CD4-positive, CD25-positive, alpha-beta regulatory T cell (primary cell): ENCODE measurements at regions not wholly inside any gene's neighbourhood (a gene's known extent, or its start where the extent isn't known, plus 50 kb on each side); places are given as distances from the start of the nearest gene placed in this dataset.

Experiments used
- ATAC-seq, 2 donors: fragments of 150-1000 bp; cut with Tn5 transposase; one replicate each; pipeline ENCODE4 v1.10.0; 2021; ENCODE audit warnings: low read depth in 2 of 2, moderate number of reproducible peaks in 2 of 2, moderate library complexity in 1 of 2
- DNase-seq, 3 donors: peaks; one replicate each; pipeline versions ENCODE4 v3.0.0 to v3.0.0-alpha.2; 2012 to 2022; ENCODE audit warnings: mixed read lengths in 1 of 3
- H3K27ac ChIP-seq: one replicate; pipeline ENCODE4 v1.7.0; 2013; ENCODE audit warnings: mild to moderate bottlenecking, low read length; ENCODE audit not compliant: insufficient read depth, poor library complexity, severe bottlenecking
- H3K27me3 ChIP-seq: one replicate; pipeline ENCODE4 v1.7.0; 2013; ENCODE audit warnings: low read length; ENCODE audit not compliant: control insufficient read depth, insufficient read depth
- H3K36me3 ChIP-seq: one replicate; pipeline ENCODE4 v1.7.0; 2013; ENCODE audit warnings: mild to moderate bottlenecking, low read length, moderate library complexity; ENCODE audit not compliant: control insufficient read depth, insufficient read depth
- H3K4me1 ChIP-seq: 2 replicates; pipeline ENCODE4 v1.7.0; 2013; ENCODE audit warnings: mild to moderate bottlenecking, low read length; ENCODE audit not compliant: insufficient read depth, control insufficient read depth, poor library complexity, severe bottlenecking
- H3K4me3 ChIP-seq: one replicate; pipeline ENCODE4 v1.7.0; 2013; ENCODE audit warnings: low read depth, mild to moderate bottlenecking, low read length, moderate library complexity
- H3K9me3 ChIP-seq, 2 experiments: 1 replicate in 1 of 2; 2 replicates in 1 of 2; pipeline ENCODE4 v1.7.0; 2013; ENCODE audit warnings: low read length in 2 of 2, mild to moderate bottlenecking in 1 of 2, moderate library complexity in 1 of 2; ENCODE audit not compliant: control insufficient read depth in 2 of 2
- H3K27ac Mint-ChIP-seq, 3 donors: one replicate each; pipeline ENCODE4 v1.8.0; 2020 to 2022; ENCODE audit warnings: mild to moderate bottlenecking in 3 of 3, mixed read lengths in 3 of 3, moderate library complexity in 2 of 3
- H3K27me3 Mint-ChIP-seq: one replicate; pipeline ENCODE4 v1.8.0; 2022; ENCODE audit warnings: mild to moderate bottlenecking, mixed read lengths
- H3K36me3 Mint-ChIP-seq: one replicate; pipeline ENCODE4 v1.8.0; 2020; ENCODE audit warnings: mixed read lengths
- H3K4me1 Mint-ChIP-seq, 4 donors: one replicate each; pipeline ENCODE4 v1.8.0; 2020 to 2022; ENCODE audit warnings: mixed read lengths in 4 of 4, mild to moderate bottlenecking in 1 of 4
- H3K4me3 Mint-ChIP-seq, 4 donors: one replicate each; pipeline ENCODE4 v1.8.0; 2020 to 2022; ENCODE audit warnings: mild to moderate bottlenecking in 4 of 4, mixed read lengths in 4 of 4, moderate library complexity in 3 of 4
- H3K9me3 Mint-ChIP-seq, 7 donors: one replicate each; pipeline ENCODE4 v1.8.0; 2020 to 2022; ENCODE audit warnings: mixed read lengths in 7 of 7, mild to moderate bottlenecking in 3 of 7, moderate library complexity in 2 of 7

GRCh38 chr13:63420685-63421084, 2005.0 kb upstream of the PCDH20 start:
- Mint-ChIP-seq H3K27ac (no peak overlapping the region), H3K9me3 (peaks cover 0 to 21% (median 4%) of the 10 kb centered on the region in 7 donors), H3K27me3 (no peaks in the 10 kb centered on the region), H3K36me3 (no peaks in the 10 kb centered on the region), H3K4me1 (peaks cover 0 to 2% (median 0%) of the 10 kb centered on the region in 4 donors), H3K4me3 (no peak overlapping the region)
- no peaks in the 10 kb centered on the region for H3K4me1 ChIP-seq
- peaks cover 0 to 7% of the 10 kb centered on the region in 2 experiments for H3K9me3 ChIP-seq
- H3K4me3 ChIP-seq, result no peak overlapping the region
- no peak overlapping the region for H3K27ac ChIP-seq
- H3K27me3 ChIP-seq, result no peaks in the 10 kb centered on the region
- ATAC-seq (no peak), DNase-seq (no peak)
- H3K36me3 ChIP-seq, result no peaks in the 10 kb centered on the region

GRCh38 chr13:63414247-63414646, 1998.6 kb upstream of the PCDH20 start:
- H3K27ac Mint-ChIP-seq, result no peak overlapping the region
- no peak overlapping the region for H3K4me3 ChIP-seq
- ATAC-seq, result no peak
- H3K9me3 ChIP-seq, result peaks cover 0 to 2% of the 10 kb centered on the region in 2 experiments
- no peaks in the 10 kb centered on the region for H3K4me1 ChIP-seq
- no peak overlapping the region for H3K4me3 Mint-ChIP-seq
- H3K36me3 ChIP-seq, result no peaks in the 10 kb centered on the region
- peaks cover 1 to 18% (median 5%) of the 10 kb centered on the region in 7 donors for H3K9me3 Mint-ChIP-seq
- no peaks in the 10 kb centered on the region for H3K27me3 Mint-ChIP-seq
- no peak overlapping the region for H3K27ac ChIP-seq
- H3K27me3 ChIP-seq, result no peaks in the 10 kb centered on the region
- no peaks in the 10 kb centered on the region for H3K4me1 Mint-ChIP-seq
- no peak for DNase-seq
- H3K36me3 Mint-ChIP-seq, result no peaks in the 10 kb centered on the region

GRCh38 chr13:63409791-63410351, 1994.2 kb upstream of the PCDH20 start:
- no peak for ATAC-seq
- H3K36me3 Mint-ChIP-seq, result no peaks in the 10 kb centered on the region
- peaks cover 5% of the 10 kb centered on the region in 2 experiments for H3K9me3 ChIP-seq
- no peaks in the 10 kb centered on the region for H3K27me3 ChIP-seq
- no peak overlapping the region for H3K27ac ChIP-seq
- no peaks in the 10 kb centered on the region for H3K4me1 ChIP-seq
- no peak for DNase-seq
- H3K9me3 Mint-ChIP-seq, result peaks cover 0 to 29% (median 3%) of the 10 kb centered on the region in 7 donors
- H3K27me3 Mint-ChIP-seq, result no peaks in the 10 kb centered on the region
- no peak overlapping the region for H3K4me3 Mint-ChIP-seq
- H3K4me1 Mint-ChIP-seq, result no peaks in the 10 kb centered on the region
- H3K36me3 ChIP-seq, result no peaks in the 10 kb centered on the region
- H3K27ac Mint-ChIP-seq, result no peak overlapping the region
- H3K4me3 ChIP-seq, result no peak overlapping the region

GRCh38 chr13:63408331-63409189, 1992.9 kb upstream of the PCDH20 start:
- no peak overlapping the region for H3K4me3 Mint-ChIP-seq
- no peaks in the 10 kb centered on the region for H3K4me1 Mint-ChIP-seq
- no peaks in the 10 kb centered on the region for H3K27me3 Mint-ChIP-seq
- Histone ChIP-seq H3K27me3 (no peaks in the 10 kb centered on the region), H3K27ac (no peak overlapping the region), H3K36me3 (no peaks in the 10 kb centered on the region), H3K9me3 (peaks cover 2 to 7% of the 10 kb centered on the region in 2 experiments), H3K4me1 (no peaks in the 10 kb centered on the region), H3K4me3 (no peak overlapping the region)
- no peak for ATAC-seq
- DNase-seq, result no peak
- H3K27ac Mint-ChIP-seq, result no peak overlapping the region
- no peaks in the 10 kb centered on the region for H3K36me3 Mint-ChIP-seq
- peaks cover 0 to 26% (median 6%) of the 10 kb centered on the region in 7 donors for H3K9me3 Mint-ChIP-seq

GRCh38 chr13:63403733-63404132, 1988.1 kb upstream of the PCDH20 start:
- DNase-seq (no peak), ATAC-seq (no peak)
- Mint-ChIP-seq H3K4me1 (no peaks in the 10 kb centered on the region), H3K27ac (no peak overlapping the region), H3K27me3 (no peaks in the 10 kb centered on the region), H3K36me3 (no peaks in the 10 kb centered on the region), H3K4me3 (no peak overlapping the region), H3K9me3 (peaks cover 2 to 35% (median 10%) of the 10 kb centered on the region in 7 donors)
- no peak overlapping the region for H3K4me3 ChIP-seq
- H3K9me3 ChIP-seq, result peaks cover 2 to 20% of the 10 kb centered on the region in 2 experiments
- H3K27me3 ChIP-seq, result no peaks in the 10 kb centered on the region
- H3K36me3 ChIP-seq, result no peaks in the 10 kb centered on the region
- no peak overlapping the region for H3K27ac ChIP-seq
- no peaks in the 10 kb centered on the region for H3K4me1 ChIP-seq

- DNase-seq (no peak), ATAC-seq (no peak)
- no peak overlapping the region for H3K27ac Mint-ChIP-seq
Measured at GRCh38 chr13:63396746-63397145, 1981.1 kb upstream of the PCDH20 start.

GRCh38 chr13:63393112-63393511, 1977.5 kb upstream of the PCDH20 start:
- H3K36me3 Mint-ChIP-seq, result no peaks in the 10 kb centered on the region
- H3K4me1 Mint-ChIP-seq, result no peaks in the 10 kb centered on the region
- no peak overlapping the region for H3K4me3 ChIP-seq
- no peak overlapping the region for H3K27ac Mint-ChIP-seq
- no peaks in the 10 kb centered on the region for H3K4me1 ChIP-seq
- no peaks in the 10 kb centered on the region for H3K9me3 ChIP-seq
- no peaks in the 10 kb centered on the region for H3K27me3 ChIP-seq
- H3K36me3 ChIP-seq, result no peaks in the 10 kb centered on the region
- DNase-seq (no peak), ATAC-seq (no peak)
- no peak overlapping the region for H3K27ac ChIP-seq
- no peak overlapping the region for H3K4me3 Mint-ChIP-seq
- no peaks in the 10 kb centered on the region for H3K27me3 Mint-ChIP-seq
- H3K9me3 Mint-ChIP-seq, result peaks cover 0 to 9% (median 4%) of the 10 kb centered on the region in 7 donors

More at GRCh38 chr13:63396746-63397145, 1981.1 kb upstream of the PCDH20 start:
- H3K27ac ChIP-seq, result no peak overlapping the region
- no peaks in the 10 kb centered on the region for H3K36me3 ChIP-seq
- no peaks in the 10 kb centered on the region for H3K36me3 Mint-ChIP-seq
- no peaks in the 10 kb centered on the region for H3K27me3 Mint-ChIP-seq
- no peaks in the 10 kb centered on the region for H3K4me1 Mint-ChIP-seq
- peaks cover 0 to 13% of the 10 kb centered on the region in 2 experiments for H3K9me3 ChIP-seq
- H3K4me1 ChIP-seq, result no peaks in the 10 kb centered on the region
- H3K9me3 Mint-ChIP-seq, result peaks cover 0 to 9% (median 6%) of the 10 kb centered on the region in 7 donors
- H3K4me3 Mint-ChIP-seq, result no peak overlapping the region
- H3K4me3 ChIP-seq, result no peak overlapping the region
- H3K27me3 ChIP-seq, result no peaks in the 10 kb centered on the region
